NCI-H2029 treated with DMSO at 0.1 percent for 48 hours (cell line): ENCODE measurements at regions not wholly inside any gene's neighbourhood (a gene's known extent, or its start where the extent isn't known, plus 50 kb on each side); places are given as distances from the start of the nearest gene placed in this dataset.
"Not testable (repeated sequence)": the region's sequence is repeated elsewhere in the genome, so short reads cannot be mapped to it uniquely, and the experiment has no call there.

ENCODE experiments used
- DNase-seq: peaks from one replicate; lab custom pipeline; 2025; lab: John Stamatoyannopoulos, UW

- no peak for DNase-seq
Measured at GRCh38 chr2:123485056-123485455, 540.0 kb upstream of the CNTNAP5 start.

DNA sequence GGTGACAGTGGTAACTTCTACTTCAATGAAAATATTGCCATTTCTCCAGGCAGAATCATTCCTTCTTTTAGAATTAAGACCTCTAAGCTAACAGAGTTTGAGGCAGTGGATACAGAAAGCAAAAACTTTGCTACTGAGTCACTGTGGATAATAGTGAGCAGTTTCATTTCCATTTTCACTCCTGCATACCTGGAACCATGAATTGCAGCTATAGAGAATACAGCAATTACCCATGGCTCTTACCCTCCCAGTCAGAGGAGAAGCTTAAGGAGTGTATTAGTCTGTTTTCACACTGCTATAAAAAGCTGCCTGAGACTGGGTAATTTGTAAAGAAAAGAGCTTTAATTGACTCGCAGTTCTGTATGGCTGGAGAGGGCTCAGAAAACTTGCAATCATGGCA lies 531.4 kb upstream of the CNTNAP5 start:
- DNase-seq, result no peak

- DNase-seq, result no peak
Measured at GRCh38 chr2:123495241-123495640, 529.8 kb upstream of the CNTNAP5 start.

DNA sequence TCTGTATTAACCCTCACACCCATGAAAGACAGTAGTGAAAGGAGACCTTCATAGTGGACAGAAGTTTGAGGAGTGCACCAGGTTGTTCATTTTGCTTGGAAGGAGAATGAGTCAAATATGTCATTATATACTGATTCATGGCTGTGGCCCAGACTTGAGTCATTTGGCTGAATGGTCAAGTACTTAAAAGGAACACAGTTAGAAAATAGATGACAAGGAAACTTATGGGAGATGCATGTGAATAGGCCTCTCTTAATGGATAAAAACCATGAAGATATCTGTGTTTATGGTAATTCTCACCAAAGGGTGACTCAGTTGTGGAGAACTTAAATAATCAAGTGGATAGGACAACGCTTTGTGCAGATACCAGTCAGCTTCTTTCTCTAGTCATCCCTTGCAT lies 524.7 kb upstream of the CNTNAP5 start:
- no peak for DNase-seq

GRCh38 chr2:123500988-123501387 lies 524.1 kb upstream of the CNTNAP5 start:
- no peak for DNase-seq

DNA sequence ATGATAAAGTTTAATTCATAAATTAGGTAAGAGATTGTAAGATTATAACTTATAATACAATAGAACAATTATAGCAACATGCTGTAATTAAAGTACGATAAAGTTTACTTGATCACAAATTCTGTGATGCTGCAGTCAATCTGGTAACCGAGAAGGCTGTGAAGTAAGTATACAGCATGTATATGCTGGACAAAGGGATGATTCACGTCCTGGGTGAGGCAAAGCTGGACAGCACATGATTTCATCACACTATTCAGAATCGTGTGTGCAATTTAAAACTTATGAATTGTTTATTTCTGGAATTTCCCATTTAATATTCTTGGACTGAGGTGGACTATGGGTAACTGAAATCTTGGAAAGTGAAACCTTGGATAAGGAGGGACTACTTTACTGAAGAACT lies 522.2 kb upstream of the CNTNAP5 start:
- DNase-seq, result no peak

- DNase-seq, result no peak
Measured at GRCh38 chr2:123512547-123512946, 512.5 kb upstream of the CNTNAP5 start.

DNA sequence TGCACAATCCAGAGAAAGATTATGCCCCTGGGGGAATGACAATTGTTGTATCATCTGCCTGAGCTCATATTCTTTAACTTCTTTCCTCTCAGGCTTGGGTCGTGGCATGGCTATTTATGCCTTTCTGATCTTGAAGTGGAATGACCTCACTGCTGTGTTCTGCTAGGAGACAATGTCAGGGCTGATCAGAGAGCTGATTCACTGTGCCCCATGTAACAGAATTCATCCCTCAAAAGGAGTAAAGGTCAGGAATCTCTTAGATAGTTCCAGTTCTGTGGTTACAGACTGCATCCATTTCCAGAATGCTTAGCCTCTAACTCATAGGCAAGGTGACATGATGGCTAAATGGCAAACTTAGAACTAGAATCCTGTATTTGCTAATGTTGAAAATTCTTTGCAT lies 511.7 kb upstream of the CNTNAP5 start:
- no peak for DNase-seq

GRCh38 chr2:123514613-123515207 lies 510.4 kb upstream of the CNTNAP5 start:
- DNase-seq, result no peak

- DNase-seq, result no peak
Measured at GRCh38 chr2:123518367-123518766, 506.7 kb upstream of the CNTNAP5 start.

DNA sequence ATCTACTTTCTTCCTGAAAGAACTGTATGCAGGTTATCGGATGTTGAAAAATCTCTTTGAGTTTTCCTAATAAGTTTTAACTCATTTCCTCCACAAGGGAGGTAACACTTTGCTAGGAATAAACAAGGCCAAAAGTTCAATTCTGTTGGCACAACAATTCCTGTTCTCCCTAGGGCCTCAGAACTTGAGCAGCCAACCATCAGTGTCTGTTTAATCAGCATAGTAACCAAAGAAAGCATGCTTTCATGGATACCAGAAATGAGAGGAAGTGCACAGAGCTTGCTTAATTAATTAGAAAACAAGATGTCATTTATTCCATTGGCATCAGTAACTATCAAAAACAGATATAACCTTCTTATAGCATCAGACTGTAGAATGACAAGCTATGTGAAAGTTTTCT lies 503.2 kb upstream of the CNTNAP5 start:
- DNase-seq, result no peak

- DNase-seq, result not testable (repeated sequence)
Measured at GRCh38 chr2:123522498-123522897, 502.6 kb upstream of the CNTNAP5 start.

- no peak for DNase-seq
Measured at GRCh38 chr2:123528996-123529707, 495.9 kb upstream of the CNTNAP5 start.

- DNase-seq, result no peak
Measured at GRCh38 chr2:123530004-123530403, 495.1 kb upstream of the CNTNAP5 start.

- DNase-seq, result no peak
Measured at GRCh38 chr2:123532126-123532525, 493.0 kb upstream of the CNTNAP5 start.

- DNase-seq, result no peak
Measured at GRCh38 chr2:123532994-123533393, 492.1 kb upstream of the CNTNAP5 start.

DNA sequence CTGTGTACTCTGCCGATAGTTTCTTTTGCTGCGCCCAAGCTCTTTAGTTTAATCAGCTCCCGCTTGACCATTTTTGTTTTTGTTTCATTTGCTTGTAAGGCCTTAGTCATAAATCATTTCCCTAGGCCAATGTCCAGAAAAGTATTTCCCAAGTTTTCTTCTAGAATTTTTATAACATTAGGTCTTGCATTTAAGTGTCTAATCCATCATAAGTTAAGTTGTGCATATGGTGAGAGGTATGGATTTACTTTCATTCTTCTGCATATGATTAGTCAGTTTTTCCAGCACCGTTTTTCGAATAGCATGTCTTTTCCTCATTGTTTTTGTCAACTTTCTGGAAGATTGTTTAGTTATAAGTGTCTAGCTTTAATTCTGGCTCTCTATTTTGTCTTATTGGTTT lies 484.8 kb upstream of the CNTNAP5 start:
- no peak for DNase-seq

- no peak for DNase-seq
Measured at GRCh38 chr2:123546353-123546752, 478.7 kb upstream of the CNTNAP5 start.

DNA sequence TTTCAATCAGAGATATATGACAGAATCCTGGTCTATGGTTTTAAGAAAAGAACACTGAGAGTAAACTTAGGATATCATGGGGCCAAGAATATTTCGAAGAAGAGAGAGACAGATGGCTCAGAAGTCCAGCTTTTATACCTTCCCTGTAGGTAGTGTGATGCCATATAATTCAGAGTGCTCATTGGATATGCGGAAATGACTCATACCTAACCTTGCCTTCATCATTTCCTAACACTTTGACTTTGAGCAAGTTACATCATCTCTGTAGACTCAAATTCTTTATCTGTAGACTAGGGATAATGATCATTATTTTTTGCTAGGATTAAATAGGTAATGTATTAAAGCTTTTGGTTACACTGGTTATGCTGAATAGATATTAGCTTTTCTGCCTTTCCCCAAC lies 461.6 kb upstream of the CNTNAP5 start:
- no peak for DNase-seq

DNA sequence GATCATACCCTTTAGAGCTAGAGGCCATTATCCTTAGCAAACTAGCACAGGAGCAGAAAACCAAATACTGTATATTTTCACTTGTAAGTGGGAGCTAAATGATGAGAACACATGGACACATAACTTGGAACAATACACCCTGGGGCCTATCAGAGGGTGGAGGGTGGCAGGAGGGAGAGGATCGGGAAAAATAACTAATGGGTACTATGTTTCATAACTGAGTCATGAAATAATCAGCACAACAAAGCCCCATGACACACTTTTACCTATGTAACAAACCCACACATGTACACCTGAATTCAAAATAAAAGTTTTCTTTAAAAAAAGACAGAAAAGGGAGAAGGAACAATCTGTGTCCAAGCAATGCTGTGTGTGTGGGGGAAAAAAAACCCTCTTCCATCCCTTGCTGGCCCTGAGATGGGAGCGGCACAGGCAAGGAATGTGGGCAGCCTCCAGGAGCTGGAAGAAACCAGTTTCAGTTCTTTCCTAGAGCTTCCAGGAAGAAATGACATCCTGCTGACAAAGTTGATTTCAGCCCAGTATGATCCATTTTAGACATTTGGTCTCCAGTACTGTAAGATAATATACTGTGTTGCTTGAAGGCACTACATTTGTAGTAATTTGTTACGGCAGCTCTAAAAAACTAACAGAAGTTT lies 458.7 kb upstream of the CNTNAP5 start:
- no peak for DNase-seq

GRCh38 chr2:123578016-123578415 lies 447.1 kb upstream of the CNTNAP5 start:
- no peak for DNase-seq

DNA sequence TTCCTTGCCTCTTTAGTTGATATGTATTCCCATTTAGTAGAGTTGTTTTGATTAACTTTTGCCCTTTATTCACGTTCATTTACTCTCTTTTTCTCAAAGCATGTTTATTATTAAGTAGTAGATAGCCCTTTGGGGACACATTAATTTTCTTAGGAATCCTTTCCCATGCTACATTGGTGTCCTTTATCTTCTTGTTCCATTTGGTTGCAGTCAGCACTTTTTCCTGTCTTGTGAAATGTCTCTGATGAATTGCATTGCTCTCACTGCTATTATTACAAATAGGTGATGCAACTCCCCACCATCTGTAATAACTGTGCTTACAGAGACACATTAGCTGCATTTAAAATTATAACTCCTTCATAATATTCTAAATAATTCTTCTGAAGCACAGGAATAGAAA lies 428.5 kb upstream of the CNTNAP5 start:
- no peak for DNase-seq

DNA sequence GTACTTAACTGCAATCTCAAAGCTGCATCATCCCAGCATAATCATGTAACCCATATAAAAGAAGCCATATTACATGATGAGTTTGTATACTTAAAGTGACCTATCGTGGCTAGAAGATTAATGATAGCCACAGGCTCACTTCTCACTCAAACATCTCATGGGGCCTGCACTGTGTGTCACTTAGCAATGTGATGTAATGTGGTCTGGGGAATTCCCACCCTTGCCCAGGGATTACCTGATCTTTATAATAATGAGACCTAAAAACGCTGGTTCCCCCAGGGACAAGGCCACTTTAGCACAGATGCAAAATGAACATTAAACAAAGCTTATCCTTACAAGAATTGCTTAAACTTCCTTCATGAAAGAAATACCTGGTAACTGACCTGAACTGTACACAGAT lies 427.1 kb upstream of the CNTNAP5 start:
- DNase-seq, result no peak

- DNase-seq, result no peak
Measured at GRCh38 chr2:123606631-123607030, 418.5 kb upstream of the CNTNAP5 start.
